GM19035 (cell line): ENCODE measurements at regions not wholly inside any gene's neighbourhood (a gene's known extent, or its start where the extent isn't known, plus 50 kb on each side); places are given as distances from the start of the nearest gene placed in this dataset.

Source experiments
- ATAC-seq: cut with Tn5 transposase; IDR thresholded peaks from one replicate; pipeline ENCODE4 v1.9.1; 2021; ENCODE audit not compliant: unreplicated experiment

- no peak for ATAC-seq
Observed at GRCh38 chr10:45183174-45183573, 132.2 kb downstream of the OR13A1 start.

- no peak for ATAC-seq
Observed at GRCh38 chr10:45197816-45198485, 117.5 kb downstream of the OR13A1 start.

- no peak for ATAC-seq
Observed at GRCh38 chr10:45198486-45199204, 116.8 kb downstream of the OR13A1 start.

GRCh38 chr10:45199205-45199740, 116.1 kb downstream of the OR13A1 start:
- ATAC-seq: no peak

GRCh38 chr10:45201271-45201670, 114.1 kb downstream of the OR13A1 start:
- ATAC-seq: no peak

GRCh38 chr10:45202242-45202641, 113.2 kb downstream of the OR13A1 start:
- ATAC-seq: no peak

GRCh38 chr10:45204954-45205775, 110.2 kb downstream of the OR13A1 start:
- ATAC-seq: no peak

GRCh38 chr10:45209888-45210287, 105.5 kb downstream of the OR13A1 start:
- no peak for ATAC-seq

- ATAC-seq: no peak
Observed at GRCh38 chr10:45211576-45211975, 103.8 kb downstream of the OR13A1 start.

GRCh38 chr10:45219416-45219815, 96.0 kb downstream of the OR13A1 start:
- ATAC-seq: no peak

GRCh38 chr10:45220931-45221330, 94.5 kb downstream of the OR13A1 start:
- no peak for ATAC-seq

- ATAC-seq: no peak
Observed at GRCh38 chr10:45224219-45224841, 91.1 kb downstream of the OR13A1 start.

GRCh38 chr10:45227042-45227441, 88.4 kb downstream of the OR13A1 start:
- no peak for ATAC-seq

- no peak for ATAC-seq
Observed at GRCh38 chr10:45227456-45227855, 88.0 kb downstream of the OR13A1 start.

- no peak for ATAC-seq
Observed at GRCh38 chr10:45229823-45230222, 85.6 kb downstream of the OR13A1 start.

- peak; percentile 67 for ATAC-seq
Observed at GRCh38 chr10:45235260-45235769, 80.1 kb downstream of the OR13A1 start.

GRCh38 chr10:45235798-45236220, 79.6 kb downstream of the OR13A1 start:
- ATAC-seq: no peak

GRCh38 chr10:45238896-45239295, 76.5 kb downstream of the OR13A1 start:
- ATAC-seq: no peak

- no peak for ATAC-seq
Observed at GRCh38 chr10:45239642-45240041, 75.8 kb downstream of the OR13A1 start.

- ATAC-seq: no peak
Observed at GRCh38 chr10:45241865-45242520, 73.4 kb downstream of the OR13A1 start.
